ENCODE measurements at regions not wholly inside any gene's neighbourhood (a gene's known extent, or its start where the extent isn't known, plus 50 kb on each side); places are given as distances from the start of the nearest gene placed in this dataset.

GRCh38 chr2:238970553-238971081, 122.7 kb downstream of the TWIST2 start:
- 35 to 40% methylated on average over 8 to 9 of the region's 9 CpGs for WGBS, 2 donors
- Histone ChIP-seq H3K9me3 (no peaks in the 10 kb centered on the region), H3K36me3 (no peaks in the 10 kb centered on the region), H3K4me1 (peaks cover 0 to 4% of the 10 kb centered on the region in 2 donors), H3K4me3 (replicated peaks in 1 of 3) (no peak overlapping the region), H3K27ac (no peak overlapping the region), H3K27me3 (no peaks in the 10 kb centered on the region)
- DNase-seq: peak; percentile 36 to 57
- intact Hi-C loops (cut with DNase I): no loop called here
- TF ChIP-seq CTCF (IDR thresholded peaks at IDR 0.05): peak; percentile 79 to 100 (median 92)
- TF ChIP-seq POLR2A (IDR thresholded peaks at IDR 0.05): no peak

- H3K4me3 ChIP-seq (replicated peaks in 1 of 3): no peak overlapping the region
- no peak for DNase-seq
- intact Hi-C loops (cut with DNase I): no loop called here
- H3K36me3 ChIP-seq: no peaks in the 10 kb centered on the region
- no peaks in the 10 kb centered on the region for H3K27me3 ChIP-seq
- peaks cover 0 to 4% of the 10 kb centered on the region in 2 donors for H3K4me1 ChIP-seq
- H3K9me3 ChIP-seq: no peaks in the 10 kb centered on the region
- no peak overlapping the region for H3K27ac ChIP-seq
- TF ChIP-seq POLR2A (IDR thresholded peaks at IDR 0.05) (no peak), CTCF (IDR thresholded peaks at IDR 0.05) (no peak)
- WGBS, 2 donors: 92 to 96% methylated on average over 6 to 8 of the region's 9 CpGs
Observed at GRCh38 chr2:238971318-238972145, 123.6 kb downstream of the TWIST2 start.

GRCh38 chr2:238972146-238972445, 124.2 kb downstream of the TWIST2 start:
- Histone ChIP-seq H3K9me3 (no peaks in the 10 kb centered on the region), H3K27ac (no peak overlapping the region), H3K4me3 (replicated peaks in 1 of 3) (no peak overlapping the region), H3K27me3 (no peaks in the 10 kb centered on the region), H3K36me3 (no peaks in the 10 kb centered on the region), H3K4me1 (peaks cover 0 to 4% of the 10 kb centered on the region in 2 donors)
- 84 to 87% methylated on average over 6 of the region's 6 CpGs for WGBS, 2 donors
- TF ChIP-seq CTCF (IDR thresholded peaks at IDR 0.05) (no peak), POLR2A (IDR thresholded peaks at IDR 0.05) (no peak)
- no peak for DNase-seq
- intact Hi-C loops (cut with DNase I): no loop called here

GRCh38 chr2:238973038-238973739, 125.3 kb downstream of the TWIST2 start:
- intact Hi-C loops (cut with DNase I): no loop called here
- Histone ChIP-seq H3K9me3 (no peaks in the 10 kb centered on the region), H3K27me3 (no peaks in the 10 kb centered on the region), H3K4me3 (replicated peaks in 1 of 3) (no peak overlapping the region), H3K27ac (no peak overlapping the region), H3K36me3 (no peaks in the 10 kb centered on the region), H3K4me1 (peaks cover 0 to 4% of the 10 kb centered on the region in 2 donors)
- 50 to 57% methylated on average over 6 of the region's 6 CpGs for WGBS, 2 donors
- TF ChIP-seq POLR2A (IDR thresholded peaks at IDR 0.05) (no peak), CTCF (IDR thresholded peaks at IDR 0.05) (no peak)
- DNase-seq: no peak

GRCh38 chr2:238974081-238974480, 126.2 kb downstream of the TWIST2 start:
- Histone ChIP-seq H3K27ac (peak overlapping the region in 1 of 3 donors; percentile 51), H3K9me3 (no peaks in the 10 kb centered on the region), H3K4me1 (peaks cover 0 to 4% of the 10 kb centered on the region in 2 donors), H3K4me3 (replicated peaks in 1 of 3) (no peak overlapping the region), H3K36me3 (no peaks in the 10 kb centered on the region), H3K27me3 (no peaks in the 10 kb centered on the region)
- WGBS, 2 donors: 76 to 78% methylated on average over 4 of the region's 4 CpGs
- intact Hi-C loops (cut with DNase I): no loop called here
- no peak for TF ChIP-seq POLR2A (IDR thresholded peaks at IDR 0.05)
- TF ChIP-seq CTCF (IDR thresholded peaks at IDR 0.05): no peak
- no peak for DNase-seq
